Mucosa of rectum (tissue), 2 donors: ENCODE measurements at regions not wholly inside any gene's neighbourhood (a gene's known extent, or its start where the extent isn't known, plus 50 kb on each side); places are given as distances from the start of the nearest gene placed in this dataset.
"Not testable (repeated sequence)": the region's sequence is repeated elsewhere in the genome, so short reads cannot be mapped to it uniquely, and the experiment has no call there.

ENCODE experiments used
- H3K27ac ChIP-seq, 2 donors: one replicate each; pipeline ENCODE4 v1.7.0; 2013; ENCODE audit warnings: inconsistent platforms in 2 of 2, low read depth in 2 of 2, low read length in 2 of 2
- H3K27me3 ChIP-seq, 2 donors: one replicate each; pipeline ENCODE4 v1.7.0; 2013; ENCODE audit warnings: low read length in 2 of 2; ENCODE audit not compliant: control insufficient read depth in 2 of 2, insufficient read depth in 2 of 2
- H3K36me3 ChIP-seq, 2 donors: one replicate each; pipeline ENCODE4 v1.7.0; 2013; ENCODE audit warnings: low read length in 2 of 2; ENCODE audit not compliant: control insufficient read depth in 2 of 2, insufficient read depth in 2 of 2
- H3K4me1 ChIP-seq, 2 donors: one replicate each; pipeline ENCODE4 v1.7.0; 2013; ENCODE audit warnings: low read length in 2 of 2, mild to moderate bottlenecking in 1 of 2; ENCODE audit not compliant: control insufficient read depth in 2 of 2, insufficient read depth in 2 of 2
- H3K4me3 ChIP-seq, 2 donors: one replicate each; pipeline ENCODE4 v1.7.0; 2013; ENCODE audit warnings: low read length in 2 of 2
- H3K9ac ChIP-seq, 2 donors: one replicate each; pipeline ENCODE4 v1.7.0; 2013; ENCODE audit warnings: low read length in 2 of 2, low read depth in 1 of 2, mild to moderate bottlenecking in 1 of 2
- H3K9me3 ChIP-seq, 2 donors: one replicate each; pipeline ENCODE4 v1.7.0; 2013; ENCODE audit warnings: low read length in 2 of 2; ENCODE audit not compliant: control insufficient read depth in 2 of 2
- donor health status: healthy.
- donor health status: Normal muscosa, but diverticular disease.

DNA sequence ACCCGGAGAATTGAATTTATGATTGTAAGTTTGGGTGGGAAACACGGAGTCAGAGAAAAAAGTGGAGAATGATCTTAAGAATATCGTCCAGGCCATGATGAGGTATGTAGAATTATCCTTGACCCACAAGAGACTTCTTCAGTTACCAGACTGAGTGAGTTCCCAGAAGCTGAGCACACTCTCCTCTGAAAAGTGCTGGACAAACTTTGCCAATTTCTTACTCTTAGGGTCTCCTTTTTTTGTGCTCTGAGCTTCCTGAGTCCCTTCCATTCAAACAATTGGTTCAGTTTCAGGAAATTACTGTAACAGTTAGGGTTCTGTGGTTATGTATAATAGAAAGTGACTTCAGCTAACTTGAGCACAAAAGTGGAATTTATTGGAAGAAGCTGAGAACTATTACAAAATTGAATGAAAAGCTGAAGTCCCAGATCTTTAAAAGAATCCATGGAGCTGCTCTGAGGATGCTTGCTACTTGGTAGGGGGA, 50.6 kb upstream of the EHBP1 start:
- no peaks in the 10 kb centered on the region for H3K36me3 ChIP-seq
- H3K4me1 ChIP-seq: no peaks in the 10 kb centered on the region
- H3K27ac ChIP-seq: no peak overlapping the region
- no peak overlapping the region for H3K9ac ChIP-seq
- no peaks in the 10 kb centered on the region for H3K27me3 ChIP-seq
- no peaks in the 10 kb centered on the region for H3K9me3 ChIP-seq
- no peak overlapping the region for H3K4me3 ChIP-seq

DNA sequence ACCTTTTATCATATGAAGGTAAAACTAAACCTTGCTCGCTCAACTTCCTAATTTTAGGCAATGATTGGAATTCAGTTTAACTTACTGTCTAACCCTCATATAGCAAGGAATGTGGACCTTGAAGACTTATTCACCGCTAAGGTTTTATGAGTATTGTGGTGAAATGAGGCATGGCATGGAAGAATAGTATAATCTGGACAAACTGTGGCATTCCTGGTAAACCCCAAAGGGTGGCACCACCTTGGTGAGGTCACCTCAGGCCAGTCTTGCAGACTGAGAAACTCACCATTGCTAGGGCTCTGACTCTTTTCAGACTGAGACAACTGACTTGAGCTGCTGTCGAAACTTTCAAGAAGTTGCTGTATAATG, 51.1 kb upstream of the EHBP1 start:
- no peak overlapping the region for H3K27ac ChIP-seq
- no peaks in the 10 kb centered on the region for H3K27me3 ChIP-seq
- H3K4me3 ChIP-seq: no peak overlapping the region
- H3K9ac ChIP-seq: no peak overlapping the region
- H3K9me3 ChIP-seq: no peaks in the 10 kb centered on the region
- no peaks in the 10 kb centered on the region for H3K4me1 ChIP-seq
- no peaks in the 10 kb centered on the region for H3K36me3 ChIP-seq

DNA sequence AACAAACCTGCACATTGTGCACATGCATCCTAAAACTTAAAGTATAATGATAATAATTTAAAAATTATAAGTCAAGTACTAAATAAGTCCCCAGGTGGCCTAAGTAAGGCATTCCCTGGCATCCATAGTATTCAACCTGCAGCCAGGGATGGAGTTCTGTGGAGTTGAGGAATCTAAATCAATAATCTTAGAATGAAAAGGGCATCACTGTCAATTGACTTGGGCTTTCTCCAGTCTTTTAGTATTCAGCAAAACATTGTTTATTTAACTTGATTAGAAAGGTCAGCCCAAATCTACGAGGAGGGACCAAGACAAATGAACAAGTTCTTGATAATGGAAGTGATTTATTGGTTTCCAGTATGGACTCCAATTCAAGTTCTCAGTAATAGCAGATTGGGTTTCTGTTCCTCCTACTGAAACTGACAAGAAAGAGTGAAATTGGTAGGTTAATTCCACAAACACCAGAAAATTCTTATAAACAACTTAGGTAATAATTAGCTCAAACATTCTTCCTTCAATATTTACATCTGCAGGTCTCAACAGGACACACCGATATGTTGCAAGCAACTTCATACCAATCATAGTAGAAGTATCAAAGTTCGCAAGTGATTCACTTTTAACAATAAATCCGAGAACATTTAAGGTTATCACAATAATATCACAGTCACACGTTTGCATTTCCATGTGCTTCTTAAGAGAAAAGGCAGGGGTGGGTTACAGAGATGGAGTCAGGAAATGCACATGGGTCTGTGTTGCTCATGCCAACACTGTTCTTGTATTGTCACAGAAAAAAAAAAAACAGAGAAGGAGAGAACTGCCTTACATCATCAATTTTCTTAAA, 51.7 kb upstream of the EHBP1 start:
- Histone ChIP-seq H3K27ac (no peak overlapping the region), H3K27me3 (no peaks in the 10 kb centered on the region), H3K9ac (no peak overlapping the region), H3K36me3 (no peaks in the 10 kb centered on the region), H3K4me3 (no peak overlapping the region), H3K9me3 (no peaks in the 10 kb centered on the region), H3K4me1 (no peaks in the 10 kb centered on the region)

DNA sequence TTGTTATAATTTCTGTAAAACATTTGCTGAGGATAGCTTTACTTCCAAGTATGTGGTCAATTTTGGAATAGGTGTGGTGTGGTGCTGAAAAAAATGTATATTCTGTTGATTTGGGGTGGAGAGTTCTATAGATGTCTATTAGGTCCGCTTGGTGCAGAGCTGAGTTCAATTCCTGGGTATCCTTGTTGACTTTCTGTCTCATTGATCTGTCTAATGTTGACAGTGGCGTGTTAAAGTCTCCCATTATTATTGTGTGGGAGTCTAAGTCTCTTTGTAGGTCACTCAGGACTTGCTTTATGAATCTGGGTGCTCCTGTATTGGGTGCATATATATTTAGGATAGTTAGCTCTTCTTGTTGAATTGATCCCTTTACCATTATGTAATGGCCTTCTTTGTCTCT, 56.4 kb upstream of the EHBP1 start:
- not testable (repeated sequence) for H3K4me1 ChIP-seq, H3K36me3 ChIP-seq, H3K27me3 ChIP-seq, H3K4me3 ChIP-seq, H3K27ac ChIP-seq, H3K9me3 ChIP-seq, H3K9ac ChIP-seq

DNA sequence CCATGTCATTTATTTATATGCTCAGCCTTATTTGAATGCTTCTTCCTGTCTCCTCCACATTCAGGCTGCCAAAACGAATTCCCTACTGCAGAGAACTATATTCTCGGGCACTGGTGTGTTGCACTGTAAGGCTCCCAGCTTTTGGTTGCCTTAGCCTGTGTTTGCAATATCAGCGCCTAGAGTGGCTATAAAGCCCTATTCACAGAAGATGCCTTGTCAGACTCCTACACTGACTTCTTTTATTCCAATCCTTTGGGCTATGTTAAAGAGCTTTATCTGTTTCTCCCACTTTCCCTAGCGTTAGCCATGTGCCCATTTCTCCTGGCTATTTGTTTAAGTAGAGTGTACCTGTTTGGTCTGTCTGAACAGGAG, 62.4 kb upstream of the EHBP1 start:
- Histone ChIP-seq H3K4me3 (no peak overlapping the region), H3K4me1 (peaks cover 0 to 2% of the 10 kb centered on the region in 2 donors), H3K36me3 (no peaks in the 10 kb centered on the region), H3K27ac (no peak overlapping the region), H3K9me3 (no peaks in the 10 kb centered on the region), H3K27me3 (no peaks in the 10 kb centered on the region), H3K9ac (no peak overlapping the region)

DNA sequence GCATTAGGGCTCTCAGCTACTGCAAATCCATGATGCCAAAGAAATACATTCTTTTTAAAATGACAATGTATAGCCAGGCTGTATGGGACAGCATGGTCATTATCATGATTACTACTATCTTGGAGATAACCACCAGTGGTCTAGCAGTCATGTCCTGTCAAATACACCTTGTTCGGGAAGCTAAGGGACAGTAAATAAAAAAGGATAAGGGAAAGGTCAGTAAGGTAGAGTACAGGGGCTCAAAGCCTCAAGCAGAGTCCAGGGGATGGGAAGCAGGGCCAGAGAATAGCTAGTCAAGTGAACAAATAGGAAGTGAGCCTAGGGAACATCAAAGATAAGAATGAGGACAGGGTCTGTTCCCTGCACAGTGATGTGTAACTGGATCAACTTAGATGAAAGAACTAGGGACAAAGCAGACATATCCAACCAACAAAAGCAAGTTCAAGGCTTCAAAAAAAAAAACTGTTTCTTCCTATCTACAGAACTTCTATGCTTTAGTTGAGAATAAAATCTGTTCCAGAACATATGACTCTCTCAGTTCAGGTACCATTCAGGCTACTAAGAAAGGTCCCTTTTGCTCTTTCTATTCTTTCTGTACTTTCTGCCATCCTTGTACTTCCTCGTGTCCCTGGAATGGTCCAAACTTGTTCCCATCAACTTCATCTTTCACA, 62.9 kb upstream of the EHBP1 start:
- no peak overlapping the region for H3K27ac ChIP-seq

DNA sequence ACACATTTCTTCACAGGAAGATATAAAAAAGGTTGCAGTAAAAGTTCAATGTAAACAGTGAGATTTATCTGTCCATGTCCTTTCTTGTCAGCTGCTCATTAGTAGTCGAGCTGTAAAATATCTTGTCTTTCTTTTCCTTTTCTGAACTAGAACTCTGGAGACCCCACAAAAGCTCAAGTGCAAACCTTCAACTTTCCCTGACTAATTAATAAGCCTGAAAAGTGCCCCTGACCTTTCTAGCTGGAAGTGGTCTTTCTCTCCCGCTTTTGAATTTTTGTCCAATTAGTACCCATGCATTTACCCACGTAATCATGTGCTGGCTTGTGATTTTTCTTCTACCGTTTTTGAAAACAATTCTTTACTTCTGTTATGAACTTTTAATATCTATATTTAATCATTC, 63.6 kb upstream of the EHBP1 start:
- no peaks in the 10 kb centered on the region for H3K9me3 ChIP-seq
- H3K9ac ChIP-seq: no peak overlapping the region
- peaks cover 0 to 2% of the 10 kb centered on the region in 2 donors for H3K4me1 ChIP-seq
- H3K27me3 ChIP-seq: no peaks in the 10 kb centered on the region
- no peaks in the 10 kb centered on the region for H3K36me3 ChIP-seq
- no peak overlapping the region for H3K27ac ChIP-seq
- no peak overlapping the region for H3K4me3 ChIP-seq

More for the DNA sequence above, 62.9 kb upstream of the EHBP1 start:
- Histone ChIP-seq H3K9me3 (no peaks in the 10 kb centered on the region), H3K4me3 (no peak overlapping the region), H3K36me3 (no peaks in the 10 kb centered on the region), H3K27me3 (no peaks in the 10 kb centered on the region), H3K9ac (no peak overlapping the region), H3K4me1 (peaks cover 0 to 2% of the 10 kb centered on the region in 2 donors)

DNA sequence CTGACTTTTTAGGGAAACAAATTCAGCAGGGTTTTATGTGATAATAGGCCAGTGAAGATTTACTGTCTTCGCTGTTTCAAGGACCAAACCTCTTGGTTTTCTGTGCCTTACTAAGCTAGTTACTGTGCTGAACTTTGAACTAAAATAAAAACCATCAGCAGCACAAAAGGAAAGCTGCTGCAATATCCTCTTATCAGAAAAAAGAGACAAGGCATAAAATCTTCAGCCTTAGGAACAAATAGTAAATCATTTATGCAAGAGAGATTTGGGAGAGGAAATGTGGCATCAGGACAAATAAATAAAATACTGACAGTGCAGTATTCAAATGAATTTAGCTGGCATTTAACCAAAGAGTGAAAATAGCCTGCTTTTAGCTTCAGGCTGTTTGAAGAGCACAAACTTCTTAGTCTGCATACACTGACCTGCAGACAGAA, 64.1 kb upstream of the EHBP1 start:
- no peaks in the 10 kb centered on the region for H3K9me3 ChIP-seq
- peaks cover 0 to 2% of the 10 kb centered on the region in 2 donors for H3K4me1 ChIP-seq
- no peak overlapping the region for H3K9ac ChIP-seq
- no peak overlapping the region for H3K4me3 ChIP-seq
- H3K36me3 ChIP-seq: no peaks in the 10 kb centered on the region
- no peaks in the 10 kb centered on the region for H3K27me3 ChIP-seq
- no peak overlapping the region for H3K27ac ChIP-seq

DNA sequence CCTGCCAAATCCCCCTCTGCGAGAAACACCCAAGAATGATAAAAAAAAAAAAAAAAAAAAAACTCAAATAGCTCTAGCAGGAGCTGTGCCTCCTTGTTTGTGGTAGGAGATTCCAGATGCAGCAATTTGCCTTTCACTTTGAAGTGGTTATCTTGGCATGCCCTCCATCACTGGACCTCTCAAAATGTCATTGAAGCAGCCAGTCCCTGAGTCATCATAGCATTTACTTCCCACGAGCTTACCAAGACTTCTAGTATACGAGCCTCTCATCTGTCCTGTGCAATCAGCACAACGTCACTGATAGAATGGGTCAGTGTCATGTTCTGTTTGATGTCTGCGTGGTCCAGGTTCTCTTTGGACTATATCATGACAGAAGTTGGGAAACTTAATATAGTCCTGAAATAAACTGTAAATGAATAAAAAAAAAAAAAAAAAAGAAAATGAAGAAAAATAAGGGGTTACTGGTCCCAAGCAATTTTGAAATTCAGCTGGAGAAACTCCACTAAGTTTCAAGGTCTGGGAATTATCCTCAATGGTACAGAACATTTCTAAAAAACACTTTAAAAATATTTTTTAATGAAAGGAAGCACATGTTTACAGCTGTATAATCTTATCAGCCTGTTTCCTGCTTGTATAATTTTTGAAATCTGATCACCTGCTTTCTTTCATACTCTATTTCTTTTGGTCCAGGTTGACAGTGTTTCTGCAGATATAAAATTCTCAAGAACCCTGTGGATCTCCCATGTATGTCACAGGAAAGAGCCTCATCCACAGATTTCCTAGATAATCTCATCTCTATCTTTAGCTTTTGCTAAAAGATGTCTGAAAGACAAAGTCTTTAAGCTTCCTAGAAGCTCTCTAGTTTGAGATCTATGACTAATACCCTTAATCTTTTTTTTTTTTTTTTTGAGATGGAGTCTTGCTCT, 74.1 kb upstream of the EHBP1 start:
- H3K9ac ChIP-seq: no peak overlapping the region
- H3K27ac ChIP-seq: no peak overlapping the region
- H3K4me1 ChIP-seq: no peaks in the 10 kb centered on the region
- no peaks in the 10 kb centered on the region for H3K27me3 ChIP-seq
- no peak overlapping the region for H3K4me3 ChIP-seq
- H3K9me3 ChIP-seq: no peaks in the 10 kb centered on the region
- H3K36me3 ChIP-seq: no peaks in the 10 kb centered on the region

DNA sequence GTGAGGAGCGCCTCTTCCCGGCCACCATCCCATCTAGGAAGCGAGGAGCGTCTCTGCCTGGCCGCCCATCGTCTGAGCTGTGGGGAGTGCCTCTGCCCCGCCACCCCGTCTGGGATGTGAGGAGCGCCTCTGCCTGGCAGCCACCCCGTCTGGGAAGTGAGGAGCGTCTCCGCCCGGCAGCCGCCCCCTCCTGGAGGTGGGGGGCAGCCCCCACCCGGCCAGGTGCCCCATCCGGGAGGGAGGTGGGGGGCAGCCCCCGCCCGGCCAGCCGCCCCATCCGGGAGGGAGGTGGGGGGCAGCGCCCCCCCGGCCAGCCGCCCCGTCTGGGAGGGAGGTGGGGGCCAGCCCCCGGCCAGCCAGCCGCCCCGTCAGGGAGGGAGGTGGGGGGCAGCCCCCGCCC, 75.3 kb upstream of the EHBP1 start:
- H3K27me3 ChIP-seq, H3K9me3 ChIP-seq, H3K4me1 ChIP-seq, H3K4me3 ChIP-seq, H3K27ac ChIP-seq, H3K36me3 ChIP-seq, H3K9ac ChIP-seq: not testable (repeated sequence)
